ENCODE measurements at regions not wholly inside any gene's neighbourhood (a gene's known extent, or its start where the extent isn't known, plus 50 kb on each side); places are given as distances from the start of the nearest gene placed in this dataset.

GRCh38 chr6:44642349-44642748, 254.8 kb downstream of the CDC5L start:
- Mint-ChIP-seq H3K9me3 (no peaks in the 10 kb centered on the region), H3K27me3 (peaks cover 3% of the 10 kb centered on the region), H3K27ac (peak overlapping the region; percentile 95), H3K36me3 (ENCODE audit: low read depth) (no peaks in the 10 kb centered on the region), H3K4me3 (peak overlapping the region; percentile 47), H3K4me1 (ENCODE audit: low read depth) (peaks cover 40% of the 10 kb centered on the region)

GRCh38 chr6:44642870-44643522, 255.5 kb downstream of the CDC5L start:
- Mint-ChIP-seq H3K27ac (peak overlapping the region; percentile 95), H3K4me1 (ENCODE audit: low read depth) (peaks cover 40% of the 10 kb centered on the region), H3K9me3 (no peaks in the 10 kb centered on the region), H3K36me3 (ENCODE audit: low read depth) (no peaks in the 10 kb centered on the region), H3K4me3 (peak overlapping the region; percentile 47), H3K27me3 (peaks cover 3% of the 10 kb centered on the region)

GRCh38 chr6:44645276-44645675, 257.8 kb downstream of the CDC5L start:
- no peaks in the 10 kb centered on the region for H3K9me3 Mint-ChIP-seq
- H3K27me3 Mint-ChIP-seq, result no peaks in the 10 kb centered on the region
- H3K27ac Mint-ChIP-seq, result peak overlapping the region; percentile 66
- no peaks in the 10 kb centered on the region for H3K36me3 Mint-ChIP-seq (ENCODE audit: low read depth)
- H3K4me3 Mint-ChIP-seq, result no peak overlapping the region
- peaks cover 36% of the 10 kb centered on the region for H3K4me1 Mint-ChIP-seq (ENCODE audit: low read depth)

GRCh38 chr6:44646355-44646754, 258.8 kb downstream of the CDC5L start:
- no peaks in the 10 kb centered on the region for H3K9me3 Mint-ChIP-seq
- no peak overlapping the region for H3K27ac Mint-ChIP-seq
- H3K36me3 Mint-ChIP-seq (ENCODE audit: low read depth), result no peaks in the 10 kb centered on the region
- H3K4me3 Mint-ChIP-seq, result no peak overlapping the region
- H3K4me1 Mint-ChIP-seq (ENCODE audit: low read depth), result peaks cover 26% of the 10 kb centered on the region
- H3K27me3 Mint-ChIP-seq, result no peaks in the 10 kb centered on the region

GRCh38 chr6:44649365-44650025, 262.0 kb downstream of the CDC5L start:
- no peak overlapping the region for H3K4me3 Mint-ChIP-seq
- H3K9me3 Mint-ChIP-seq, result no peaks in the 10 kb centered on the region
- H3K27me3 Mint-ChIP-seq, result peaks cover 4% of the 10 kb centered on the region
- no peak overlapping the region for H3K27ac Mint-ChIP-seq
- H3K36me3 Mint-ChIP-seq (ENCODE audit: low read depth), result no peaks in the 10 kb centered on the region
- peaks cover 3% of the 10 kb centered on the region for H3K4me1 Mint-ChIP-seq (ENCODE audit: low read depth)

GRCh38 chr6:44650495-44650894, 263.0 kb downstream of the CDC5L start:
- no peaks in the 10 kb centered on the region for H3K9me3 Mint-ChIP-seq
- H3K4me1 Mint-ChIP-seq (ENCODE audit: low read depth), result peaks cover 9% of the 10 kb centered on the region
- peaks cover 4% of the 10 kb centered on the region for H3K27me3 Mint-ChIP-seq
- no peaks in the 10 kb centered on the region for H3K36me3 Mint-ChIP-seq (ENCODE audit: low read depth)
- no peak overlapping the region for H3K4me3 Mint-ChIP-seq
- no peak overlapping the region for H3K27ac Mint-ChIP-seq

- Mint-ChIP-seq H3K9me3 (no peaks in the 10 kb centered on the region), H3K36me3 (ENCODE audit: low read depth) (no peaks in the 10 kb centered on the region), H3K4me1 (ENCODE audit: low read depth) (peaks cover 11% of the 10 kb centered on the region), H3K4me3 (no peak overlapping the region), H3K27me3 (peaks cover 4% of the 10 kb centered on the region), H3K27ac (no peak overlapping the region)
Observed at GRCh38 chr6:44650947-44651346, 263.4 kb downstream of the CDC5L start.

GRCh38 chr6:44651604-44652003, 264.1 kb downstream of the CDC5L start:
- H3K9me3 Mint-ChIP-seq, result no peaks in the 10 kb centered on the region

GRCh38 chr6:44652547-44652946, 265.0 kb downstream of the CDC5L start:
- H3K4me3 Mint-ChIP-seq, result no peak overlapping the region
- peaks cover 4% of the 10 kb centered on the region for H3K27me3 Mint-ChIP-seq
- no peaks in the 10 kb centered on the region for H3K9me3 Mint-ChIP-seq
- H3K36me3 Mint-ChIP-seq (ENCODE audit: low read depth), result no peaks in the 10 kb centered on the region
- no peak overlapping the region for H3K27ac Mint-ChIP-seq
- peaks cover 11% of the 10 kb centered on the region for H3K4me1 Mint-ChIP-seq (ENCODE audit: low read depth)

More at GRCh38 chr6:44651604-44652003, 264.1 kb downstream of the CDC5L start:
- H3K4me3 Mint-ChIP-seq, result no peak overlapping the region
- no peak overlapping the region for H3K27ac Mint-ChIP-seq
- peaks cover 11% of the 10 kb centered on the region for H3K4me1 Mint-ChIP-seq (ENCODE audit: low read depth)
- no peaks in the 10 kb centered on the region for H3K36me3 Mint-ChIP-seq (ENCODE audit: low read depth)
- H3K27me3 Mint-ChIP-seq, result peaks cover 4% of the 10 kb centered on the region

GRCh38 chr6:44653091-44653490, 265.6 kb downstream of the CDC5L start:
- Mint-ChIP-seq H3K9me3 (no peaks in the 10 kb centered on the region), H3K4me3 (no peak overlapping the region), H3K27me3 (peaks cover 4% of the 10 kb centered on the region), H3K4me1 (ENCODE audit: low read depth) (peaks cover 11% of the 10 kb centered on the region), H3K36me3 (ENCODE audit: low read depth) (no peaks in the 10 kb centered on the region), H3K27ac (no peak overlapping the region)

- no peak overlapping the region for H3K4me3 Mint-ChIP-seq
- peaks cover 3% of the 10 kb centered on the region for H3K9me3 Mint-ChIP-seq
- peaks cover 11% of the 10 kb centered on the region for H3K4me1 Mint-ChIP-seq (ENCODE audit: low read depth)
- H3K27ac Mint-ChIP-seq, result no peak overlapping the region
- no peaks in the 10 kb centered on the region for H3K36me3 Mint-ChIP-seq (ENCODE audit: low read depth)
- peaks cover 4% of the 10 kb centered on the region for H3K27me3 Mint-ChIP-seq
Observed at GRCh38 chr6:44653761-44654218, 266.3 kb downstream of the CDC5L start.

GRCh38 chr6:44655412-44656342, 268.2 kb downstream of the CDC5L start:
- Mint-ChIP-seq H3K9me3 (peaks cover 3% of the 10 kb centered on the region), H3K4me1 (ENCODE audit: low read depth) (peaks cover 11% of the 10 kb centered on the region), H3K36me3 (ENCODE audit: low read depth) (no peaks in the 10 kb centered on the region), H3K4me3 (peak overlapping the region; percentile 20), H3K27me3 (peaks cover 4% of the 10 kb centered on the region), H3K27ac (peak overlapping the region; percentile 85)

GRCh38 chr6:44656691-44657090, 269.2 kb downstream of the CDC5L start:
- peaks cover 3% of the 10 kb centered on the region for H3K9me3 Mint-ChIP-seq

GRCh38 chr6:44657206-44657819, 269.8 kb downstream of the CDC5L start:
- H3K36me3 Mint-ChIP-seq (ENCODE audit: low read depth), result no peaks in the 10 kb centered on the region
- peaks cover 3% of the 10 kb centered on the region for H3K9me3 Mint-ChIP-seq
- H3K4me1 Mint-ChIP-seq (ENCODE audit: low read depth), result peaks cover 12% of the 10 kb centered on the region
- H3K27me3 Mint-ChIP-seq, result peaks cover 4% of the 10 kb centered on the region
- no peak overlapping the region for H3K27ac Mint-ChIP-seq
- no peak overlapping the region for H3K4me3 Mint-ChIP-seq

More at GRCh38 chr6:44656691-44657090, 269.2 kb downstream of the CDC5L start:
- Mint-ChIP-seq H3K27me3 (peaks cover 4% of the 10 kb centered on the region), H3K27ac (no peak overlapping the region), H3K4me3 (no peak overlapping the region), H3K4me1 (ENCODE audit: low read depth) (peaks cover 11% of the 10 kb centered on the region), H3K36me3 (ENCODE audit: low read depth) (no peaks in the 10 kb centered on the region)

All from stimulated activated naive CD8-positive, alpha-beta T cell treated with anti-CD3 and anti-CD28 coated beads, Interleukin-15, Interleukin-2, amounts not matched to agents 100 ng/mL and 50 ng/mL, for 24 hours (primary cell).